WERI-Rb-1 (cell line): ENCODE measurements at regions not wholly inside any gene's neighbourhood (a gene's known extent, or its start where the extent isn't known, plus 50 kb on each side); places are given as distances from the start of the nearest gene placed in this dataset.

Source experiments
- DNase-seq: peaks from one replicate; pipeline ENCODE4 v3.0.0-alpha.2; 2020
- H3K27ac ChIP-seq: fragments of 250-450 bp; sonication (Bioruptor Pico); 2 replicates; pipeline ENCODE4 v1.5.1; 2020; ENCODE audit warnings: mild to moderate bottlenecking, moderate library complexity
- H3K27me3 ChIP-seq: fragments of 250-450 bp; sonication (Bioruptor Pico); 2 replicates; pipeline ENCODE4 v1.5.1; 2021; ENCODE audit warnings: mild to moderate bottlenecking, low read depth, moderate library complexity; ENCODE audit not compliant: insufficient read depth, severe bottlenecking
- H3K36me3 ChIP-seq: fragments of 250-450 bp; sonication (Bioruptor Pico); 2 replicates; pipeline ENCODE4 v1.5.1; 2020; ENCODE audit warnings: mild to moderate bottlenecking, moderate library complexity
- H3K4me3 ChIP-seq: 2 replicates; pipeline ENCODE4 v1.5.1; 2011; ENCODE audit warnings: low read depth, mild to moderate bottlenecking, control low read depth, low read length
- H3K9me3 ChIP-seq: fragments of 250-450 bp; sonication (Bioruptor Pico); 2 replicates; pipeline ENCODE4 v1.5.1; 2021; ENCODE audit warnings: mild to moderate bottlenecking, moderate library complexity; ENCODE audit not compliant: severe bottlenecking
- CTCF ChIP-seq: IDR thresholded peaks from 2 replicates; pipeline ENCODE4 v1.5.1; 2011; ENCODE audit warnings: low read depth, mild to moderate bottlenecking, control low read depth, inconsistent platforms, low read length

GRCh38 chr6:128827675-128828464, 55.1 kb upstream of the LAMA2 start:
- TF ChIP-seq CTCF: no peak
- Histone ChIP-seq H3K27me3 (no peaks in the 10 kb centered on the region), H3K36me3 (no peaks in the 10 kb centered on the region), H3K4me3 (no peak overlapping the region), H3K27ac (no peak overlapping the region), H3K9me3 (no peaks in the 10 kb centered on the region)
- no peak for DNase-seq

DNA sequence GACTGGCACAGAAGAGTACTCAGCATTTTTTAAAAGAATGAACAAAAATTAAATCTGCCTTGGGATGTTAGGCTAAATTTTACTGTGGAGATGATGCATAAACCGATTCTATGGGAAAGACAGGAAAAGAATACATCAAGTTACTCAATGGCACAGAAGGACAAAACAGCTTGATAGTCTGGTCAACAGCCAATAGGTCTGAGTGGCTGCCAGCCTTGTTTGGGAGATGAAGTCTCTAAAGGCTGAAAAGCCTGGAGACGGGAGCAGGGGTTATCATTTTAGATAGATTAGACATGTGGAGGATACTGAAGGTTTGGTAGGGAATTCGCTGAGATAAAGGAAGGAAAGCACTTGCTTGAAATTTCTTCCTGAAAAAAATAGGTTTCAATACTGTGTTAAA, 56.3 kb upstream of the LAMA2 start:
- no peak for TF ChIP-seq CTCF
- H3K27me3 ChIP-seq: no peaks in the 10 kb centered on the region
- no peaks in the 10 kb centered on the region for H3K9me3 ChIP-seq
- no peak overlapping the region for H3K4me3 ChIP-seq
- no peak for DNase-seq
- no peak overlapping the region for H3K27ac ChIP-seq
- H3K36me3 ChIP-seq: no peaks in the 10 kb centered on the region

DNA sequence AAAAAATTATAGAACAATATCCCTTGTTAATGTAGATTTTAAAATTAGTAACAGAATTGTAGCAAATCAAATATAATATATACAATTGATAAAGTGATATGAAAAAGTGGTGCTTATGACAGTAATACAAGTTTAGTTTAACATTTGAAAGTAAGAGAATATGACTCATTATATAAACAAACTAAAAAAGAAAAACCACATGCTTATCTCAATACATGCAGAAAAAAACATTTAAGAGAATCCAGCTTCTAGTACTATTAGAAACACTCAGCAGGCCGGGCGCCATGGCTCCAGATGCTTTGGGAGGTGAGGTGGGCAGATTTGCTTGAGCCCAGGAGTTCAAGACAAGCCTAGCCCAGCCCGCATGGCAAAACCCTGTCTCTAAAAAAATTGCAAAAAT, 60.7 kb upstream of the LAMA2 start:
- no peaks in the 10 kb centered on the region for H3K9me3 ChIP-seq
- no peak overlapping the region for H3K4me3 ChIP-seq
- H3K36me3 ChIP-seq: no peaks in the 10 kb centered on the region
- no peak for DNase-seq
- TF ChIP-seq CTCF: no peak
- H3K27ac ChIP-seq: no peak overlapping the region
- no peaks in the 10 kb centered on the region for H3K27me3 ChIP-seq

DNA sequence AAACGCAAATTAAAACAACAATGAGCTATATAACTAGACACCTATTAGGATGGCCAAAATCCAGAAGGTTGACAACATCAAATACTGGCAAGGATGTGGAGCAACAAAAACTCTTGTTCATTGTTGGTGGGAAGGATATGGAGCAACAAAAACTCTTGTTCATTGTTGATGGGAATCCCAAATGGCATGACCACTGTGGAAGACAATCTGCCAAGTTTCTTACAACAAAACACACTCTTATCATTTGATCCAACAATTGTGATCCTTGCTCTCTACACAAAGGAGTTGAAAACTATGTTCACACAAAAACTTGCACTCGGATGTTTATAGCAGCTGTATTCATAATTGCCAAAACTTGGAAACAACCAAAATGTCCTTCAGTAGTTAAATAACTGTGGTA, 61.8 kb upstream of the LAMA2 start:
- H3K27ac ChIP-seq: no peak overlapping the region
- TF ChIP-seq CTCF: no peak
- H3K4me3 ChIP-seq: no peak overlapping the region
- no peak for DNase-seq
- H3K27me3 ChIP-seq: no peaks in the 10 kb centered on the region
- no peaks in the 10 kb centered on the region for H3K36me3 ChIP-seq
- H3K9me3 ChIP-seq: no peaks in the 10 kb centered on the region

- DNase-seq: no peak
- Histone ChIP-seq H3K27me3 (no peaks in the 10 kb centered on the region), H3K36me3 (no peaks in the 10 kb centered on the region), H3K27ac (no peak overlapping the region), H3K9me3 (no peaks in the 10 kb centered on the region), H3K4me3 (no peak overlapping the region)
- no peak for TF ChIP-seq CTCF
These were observed 74.1 kb upstream of the LAMA2 start for GRCh38 chr6:128808856-128809255.

DNA sequence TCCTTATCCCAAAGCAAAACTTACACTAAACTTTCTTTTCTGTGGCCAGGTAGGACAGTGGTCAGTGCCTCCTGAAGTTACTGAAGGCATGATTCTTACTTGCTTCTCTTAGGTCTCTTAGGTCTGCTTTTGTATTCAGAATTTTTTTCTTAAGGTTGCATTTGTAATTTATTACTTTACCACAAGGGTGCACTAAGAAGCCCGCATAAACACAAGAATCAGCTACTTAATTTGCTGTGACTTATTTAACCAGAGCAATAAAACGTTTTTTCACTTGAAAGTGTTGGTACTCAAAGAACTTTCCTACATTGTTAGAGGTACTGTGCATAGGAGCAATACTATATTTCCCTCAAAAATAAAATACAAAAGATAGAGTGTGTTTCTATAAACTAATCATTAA, 75.4 kb upstream of the LAMA2 start:
- H3K9me3 ChIP-seq: no peaks in the 10 kb centered on the region
- no peak for TF ChIP-seq CTCF
- H3K27me3 ChIP-seq: no peaks in the 10 kb centered on the region
- H3K4me3 ChIP-seq: no peak overlapping the region
- no peak overlapping the region for H3K27ac ChIP-seq
- H3K36me3 ChIP-seq: no peaks in the 10 kb centered on the region
- no peak for DNase-seq
